ENCODE measurements at regions not wholly inside any gene's neighbourhood (a gene's known extent, or its start where the extent isn't known, plus 50 kb on each side); places are given as distances from the start of the nearest gene placed in this dataset.

DNA sequence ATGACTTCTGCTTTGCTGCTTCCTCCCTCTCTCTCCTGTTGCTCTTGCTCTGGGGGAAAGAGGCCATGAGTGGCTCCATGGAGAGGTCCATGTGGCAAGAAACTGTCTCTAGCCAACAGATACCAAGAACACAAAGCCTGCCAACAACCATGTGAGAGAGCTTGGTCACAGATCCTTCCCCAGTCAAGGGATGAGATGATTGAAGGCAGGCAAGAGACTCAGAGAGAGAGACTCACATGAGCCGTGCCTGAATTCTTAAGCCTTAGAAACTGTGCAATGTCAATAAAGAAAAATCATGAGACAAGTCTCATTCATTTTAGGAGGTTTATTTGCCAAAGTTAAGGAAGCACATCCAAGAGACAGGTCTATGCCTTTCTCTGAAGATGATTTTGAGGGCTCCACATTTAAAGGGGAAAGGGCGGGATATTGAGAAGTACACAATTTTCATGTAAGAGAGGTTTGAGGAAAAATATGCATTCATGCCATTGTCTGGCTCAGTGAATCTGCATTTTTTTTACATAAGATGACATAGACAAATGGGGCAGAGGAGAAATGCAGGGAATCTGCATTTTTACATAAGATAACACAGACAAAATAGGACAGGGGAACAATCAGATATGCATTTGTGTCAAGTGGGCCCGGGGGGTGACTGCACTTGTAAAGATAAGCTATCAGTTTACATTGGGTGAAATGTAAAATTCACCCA lies 59.5 kb upstream of the SUCLG2 start:
- TF ChIP-seq POLR2AphosphoS5 (IDR thresholded peaks at IDR 0.05) (no peak), EP300 (IDR thresholded peaks at IDR 0.05) (no peak), POLR2A (IDR thresholded peaks at IDR 0.05) (no peak)
- TF ChIP-seq, protein P1, sequence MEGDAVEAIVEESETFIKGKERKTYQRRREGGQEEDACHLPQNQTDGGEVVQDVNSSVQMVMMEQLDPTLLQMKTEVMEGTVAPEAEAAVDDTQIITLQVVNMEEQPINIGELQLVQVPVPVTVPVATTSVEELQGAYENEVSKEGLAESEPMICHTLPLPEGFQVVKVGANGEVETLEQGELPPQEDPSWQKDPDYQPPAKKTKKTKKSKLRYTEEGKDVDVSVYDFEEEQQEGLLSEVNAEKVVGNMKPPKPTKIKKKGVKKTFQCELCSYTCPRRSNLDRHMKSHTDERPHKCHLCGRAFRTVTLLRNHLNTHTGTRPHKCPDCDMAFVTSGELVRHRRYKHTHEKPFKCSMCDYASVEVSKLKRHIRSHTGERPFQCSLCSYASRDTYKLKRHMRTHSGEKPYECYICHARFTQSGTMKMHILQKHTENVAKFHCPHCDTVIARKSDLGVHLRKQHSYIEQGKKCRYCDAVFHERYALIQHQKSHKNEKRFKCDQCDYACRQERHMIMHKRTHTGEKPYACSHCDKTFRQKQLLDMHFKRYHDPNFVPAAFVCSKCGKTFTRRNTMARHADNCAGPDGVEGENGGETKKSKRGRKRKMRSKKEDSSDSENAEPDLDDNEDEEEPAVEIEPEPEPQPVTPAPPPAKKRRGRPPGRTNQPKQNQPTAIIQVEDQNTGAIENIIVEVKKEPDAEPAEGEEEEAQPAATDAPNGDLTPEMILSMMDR (IDR thresholded peaks at IDR 0.05) = no peak
- no peaks in the 10 kb centered on the region for H3K4me1 ChIP-seq
- no peaks in the 10 kb centered on the region for H3K27me3 ChIP-seq
- no peaks in the 10 kb centered on the region for H3K9me3 ChIP-seq
- intact Hi-C loops (cut with DNase I) = no loop called here
- H3K36me3 ChIP-seq = no peaks in the 10 kb centered on the region
- no peak overlapping the region for H3K27ac ChIP-seq
- 67 to 81% methylated on average over 3 of the region's 3 CpGs for WGBS, 2 donors
- no peak for DNase-seq
- no peak overlapping the region for H3K4me3 ChIP-seq

DNA sequence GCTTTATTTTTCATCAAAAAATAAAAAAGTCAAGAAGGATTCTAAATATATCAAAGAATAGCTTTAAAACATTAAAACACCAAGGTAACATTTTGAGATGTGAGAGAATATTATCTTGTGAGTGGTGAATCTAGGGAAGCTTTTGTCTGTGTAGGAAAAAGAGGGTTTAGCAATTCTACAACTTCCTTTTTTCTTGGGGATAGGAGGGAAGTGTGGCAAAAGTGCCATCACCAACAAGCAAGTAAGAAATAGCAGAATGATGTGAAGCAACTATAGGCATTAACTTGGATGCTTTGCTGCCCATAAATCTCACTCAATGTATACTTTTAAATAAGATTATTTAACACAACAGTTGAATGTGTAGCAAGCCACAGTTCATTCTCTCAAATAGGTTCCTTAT lies 57.8 kb upstream of the SUCLG2 start:
- no peaks in the 10 kb centered on the region for H3K36me3 ChIP-seq

DNA sequence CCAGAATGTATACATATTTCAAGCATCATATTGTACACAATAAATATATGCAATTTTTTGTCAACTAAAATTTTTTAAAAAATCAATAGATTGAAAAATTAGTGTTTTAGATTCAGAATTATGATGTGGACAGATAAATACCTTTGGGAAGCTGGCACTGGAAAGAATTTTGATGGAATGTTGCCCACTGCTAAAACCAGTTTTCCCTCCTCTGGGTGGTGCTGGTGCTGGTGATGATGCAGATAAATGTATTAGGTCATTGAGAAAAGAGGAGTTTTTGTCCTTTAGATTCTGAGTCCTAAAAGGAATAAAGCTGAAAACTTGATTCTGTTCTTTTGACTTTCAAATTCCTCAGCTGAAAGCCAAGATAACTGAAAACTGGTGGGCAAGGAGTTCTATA lies 56.0 kb upstream of the SUCLG2 start:
- intact Hi-C loops (cut with DNase I) = no loop called here
- H3K9me3 ChIP-seq = no peaks in the 10 kb centered on the region
- no peak overlapping the region for H3K27ac ChIP-seq
- TF ChIP-seq, protein P1 (IDR thresholded peaks at IDR 0.05) = no peak
- TF ChIP-seq POLR2A (IDR thresholded peaks at IDR 0.05) (no peak), POLR2AphosphoS5 (IDR thresholded peaks at IDR 0.05) (no peak), EP300 (IDR thresholded peaks at IDR 0.05) (no peak)
- no peaks in the 10 kb centered on the region for H3K36me3 ChIP-seq
- no peaks in the 10 kb centered on the region for H3K4me1 ChIP-seq
- no peaks in the 10 kb centered on the region for H3K27me3 ChIP-seq
- no peak for DNase-seq
- H3K4me3 ChIP-seq = no peak overlapping the region

More for the DNA sequence above, 57.8 kb upstream of the SUCLG2 start:
- Histone ChIP-seq H3K4me3 (no peak overlapping the region), H3K9me3 (no peaks in the 10 kb centered on the region), H3K27me3 (no peaks in the 10 kb centered on the region), H3K27ac (no peak overlapping the region), H3K4me1 (no peaks in the 10 kb centered on the region)
- no peak for DNase-seq
- intact Hi-C loops (cut with DNase I) = no loop called here
- TF ChIP-seq, protein P1 (IDR thresholded peaks at IDR 0.05) = no peak
- TF ChIP-seq EP300 (IDR thresholded peaks at IDR 0.05) (no peak), POLR2AphosphoS5 (IDR thresholded peaks at IDR 0.05) (no peak), POLR2A (IDR thresholded peaks at IDR 0.05) (no peak)

DNA sequence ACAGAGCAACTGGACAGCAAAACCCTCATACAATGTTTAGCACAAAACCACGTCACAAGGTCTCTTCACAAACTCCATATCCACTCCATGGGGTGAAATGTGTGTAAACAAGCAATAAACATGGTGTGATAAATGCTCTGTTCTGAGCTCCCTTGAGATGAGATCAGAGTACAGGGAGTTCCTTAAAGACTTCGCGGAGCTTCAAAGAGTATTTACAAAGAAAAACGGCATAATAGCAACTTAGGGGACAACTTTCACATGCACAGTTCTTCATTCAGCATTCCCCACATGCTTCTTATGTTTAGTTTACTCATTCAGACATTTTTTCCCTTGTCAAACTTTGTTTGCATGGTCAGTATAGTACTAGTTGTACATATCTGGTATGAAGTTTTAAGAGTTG lies 52.5 kb upstream of the SUCLG2 start:
- Histone ChIP-seq H3K36me3 (no peaks in the 10 kb centered on the region), H3K27ac (no peak overlapping the region), H3K4me1 (no peaks in the 10 kb centered on the region), H3K27me3 (no peaks in the 10 kb centered on the region), H3K9me3 (no peaks in the 10 kb centered on the region), H3K4me3 (no peak overlapping the region)
- 8 to 45% methylated on average over 4 of the region's 4 CpGs for WGBS, 2 donors
- TF ChIP-seq EP300 (IDR thresholded peaks at IDR 0.05) (no peak), POLR2A (IDR thresholded peaks at IDR 0.05) (no peak), POLR2AphosphoS5 (IDR thresholded peaks at IDR 0.05) (no peak)
- TF ChIP-seq, protein P1 (IDR thresholded peaks at IDR 0.05) = no peak
- no peak for DNase-seq
- intact Hi-C loops (cut with DNase I) = no loop called here

DNA sequence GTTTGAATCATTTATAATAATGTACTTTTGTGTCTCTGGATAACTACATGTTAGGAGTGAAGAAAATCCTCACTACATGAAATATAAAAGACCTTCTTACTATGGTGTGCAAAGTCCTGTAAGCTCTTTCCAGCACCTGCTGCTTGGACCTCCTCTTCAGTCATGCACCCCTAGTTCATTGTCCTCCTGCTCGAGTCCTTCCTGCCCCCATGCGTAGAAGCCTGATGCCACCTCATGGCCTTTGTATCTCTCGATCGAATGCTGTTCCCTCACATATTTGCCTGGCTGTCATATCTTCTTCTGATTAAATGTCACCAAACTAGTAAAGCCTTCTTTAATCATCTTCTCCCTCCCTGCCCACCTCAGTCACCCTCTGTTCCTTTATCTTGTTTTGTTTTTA lies 49.9 kb upstream of the SUCLG2 start:
- Histone ChIP-seq H3K36me3 (no peaks in the 10 kb centered on the region), H3K9me3 (no peaks in the 10 kb centered on the region), H3K27ac (no peak overlapping the region), H3K27me3 (no peaks in the 10 kb centered on the region), H3K4me1 (peaks cover 0 to 12% (median 4%) of the 10 kb centered on the region in 4 donors), H3K4me3 (no peak overlapping the region)
- intact Hi-C loops (cut with DNase I) = no loop called here
- no peak for TF ChIP-seq EP300 (IDR thresholded peaks at IDR 0.05)
- TF ChIP-seq POLR2AphosphoS5 (IDR thresholded peaks at IDR 0.05) = no peak
- no peak for TF ChIP-seq POLR2A (IDR thresholded peaks at IDR 0.05)
- TF ChIP-seq, protein P1 (IDR thresholded peaks at IDR 0.05) = no peak
- WGBS, 2 donors = 84 to 95% methylated on average over 4 of the region's 4 CpGs
- DNase-seq = no peak

Measured in sigmoid colon (tissue), 6 donors.